ENCODE measurements at regions not wholly inside any gene's neighbourhood (a gene's known extent, or its start where the extent isn't known, plus 50 kb on each side); places are given as distances from the start of the nearest gene placed in this dataset.

DNA sequence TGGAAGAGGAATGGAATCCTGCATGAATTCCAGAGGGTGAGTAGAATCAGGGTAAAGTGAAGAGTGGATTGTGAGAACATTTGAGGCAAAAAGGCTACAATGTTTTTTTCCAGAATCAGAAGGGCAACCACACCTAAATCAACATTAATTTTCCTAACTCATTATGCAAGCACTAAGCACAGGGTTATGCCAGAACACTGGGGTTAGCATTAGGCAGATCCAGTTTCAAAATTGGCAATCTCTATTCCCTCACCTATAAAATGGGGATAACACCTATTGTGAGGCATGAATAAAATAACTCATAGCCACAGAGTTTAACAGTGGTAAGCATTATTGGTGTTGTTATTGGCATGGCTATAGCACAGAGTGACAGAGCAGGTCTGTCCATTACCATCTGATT is 378.6 kb upstream of the FAT3 start:
- TF ChIP-seq, protein P1, sequence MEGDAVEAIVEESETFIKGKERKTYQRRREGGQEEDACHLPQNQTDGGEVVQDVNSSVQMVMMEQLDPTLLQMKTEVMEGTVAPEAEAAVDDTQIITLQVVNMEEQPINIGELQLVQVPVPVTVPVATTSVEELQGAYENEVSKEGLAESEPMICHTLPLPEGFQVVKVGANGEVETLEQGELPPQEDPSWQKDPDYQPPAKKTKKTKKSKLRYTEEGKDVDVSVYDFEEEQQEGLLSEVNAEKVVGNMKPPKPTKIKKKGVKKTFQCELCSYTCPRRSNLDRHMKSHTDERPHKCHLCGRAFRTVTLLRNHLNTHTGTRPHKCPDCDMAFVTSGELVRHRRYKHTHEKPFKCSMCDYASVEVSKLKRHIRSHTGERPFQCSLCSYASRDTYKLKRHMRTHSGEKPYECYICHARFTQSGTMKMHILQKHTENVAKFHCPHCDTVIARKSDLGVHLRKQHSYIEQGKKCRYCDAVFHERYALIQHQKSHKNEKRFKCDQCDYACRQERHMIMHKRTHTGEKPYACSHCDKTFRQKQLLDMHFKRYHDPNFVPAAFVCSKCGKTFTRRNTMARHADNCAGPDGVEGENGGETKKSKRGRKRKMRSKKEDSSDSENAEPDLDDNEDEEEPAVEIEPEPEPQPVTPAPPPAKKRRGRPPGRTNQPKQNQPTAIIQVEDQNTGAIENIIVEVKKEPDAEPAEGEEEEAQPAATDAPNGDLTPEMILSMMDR (IDR thresholded peaks at IDR 0.05) = no peak
- no peak for TF ChIP-seq POLR2A (IDR thresholded peaks at IDR 0.05)
